MCF 10A (cell line): ENCODE measurements at regions not wholly inside any gene's neighbourhood (a gene's known extent, or its start where the extent isn't known, plus 50 kb on each side); places are given as distances from the start of the nearest gene placed in this dataset.

Experiments used
- BruUV-seq: library from RNA; stranded (reverse); fragments of 400-500 nt; replicated peaks from 2 replicates; lab custom pipeline; 2021; lab: Mats Ljungman, UMichigan
- CTCF ChIA-PET: fragments of 300-600 bp; sonication (Branson Sonifier 250); formaldehyde crosslinking; extraction: SDS; loops from one replicate; lab custom pipeline; 2021; ENCODE audit warnings: antibody characterized with exemption, inconsistent platforms; lab: Yijun Ruan, JAX
- POLR2A ChIA-PET: fragments of 300-600, 350-650 bp; sonication (Branson Sonifier 250); formaldehyde crosslinking; extraction: SDS; loops from one replicate; lab custom pipeline; 2020; ENCODE audit warnings: antibody characterized with exemption, inconsistent platforms; lab: Yijun Ruan, JAX
- DNase-seq: peaks from one replicate; pipeline ENCODE4 v3.0.0-alpha.2; 2018; ENCODE audit not compliant: unreplicated experiment
- H3K27ac Mint-ChIP-seq: one replicate; pipeline ENCODE4 v1.8.0; 2022; ENCODE audit warnings: mild to moderate bottlenecking, low read depth, mixed read lengths; ENCODE audit not compliant: unreplicated experiment
- H3K27me3 Mint-ChIP-seq: one replicate; pipeline ENCODE4 v1.8.0; 2022; ENCODE audit warnings: mixed read lengths; ENCODE audit not compliant: insufficient read depth, unreplicated experiment
- H3K36me3 Mint-ChIP-seq: one replicate; pipeline ENCODE4 v1.8.0; 2022; ENCODE audit warnings: mild to moderate bottlenecking, moderate library complexity, mixed read lengths; ENCODE audit not compliant: insufficient read depth, unreplicated experiment
- H3K4me1 Mint-ChIP-seq: one replicate; pipeline ENCODE4 v1.8.0; 2022; ENCODE audit warnings: mixed read lengths; ENCODE audit not compliant: insufficient read depth, unreplicated experiment
- H3K4me3 Mint-ChIP-seq: one replicate; pipeline ENCODE4 v1.8.0; 2022; ENCODE audit warnings: mild to moderate bottlenecking, moderate library complexity, mixed read lengths; ENCODE audit not compliant: unreplicated experiment
- H3K9me3 Mint-ChIP-seq: one replicate; pipeline ENCODE4 v1.8.0; 2022; ENCODE audit warnings: mixed read lengths; ENCODE audit not compliant: unreplicated experiment
- intact Hi-C: fragments of 100-400 bp; cut with micrococcal nuclease; formaldehyde crosslinking; loops from 2 replicates; pipeline ENCODE4 v1.14.1; 2022
- TF ChIP-seq, protein P1 (sequence below): fragments of 200-600 bp; IDR thresholded peaks from one replicate; pipeline ENCODE4 v1.8.0; 2022; ENCODE audit warnings: antibody characterized with exemption, mild to moderate bottlenecking; ENCODE audit not compliant: unreplicated experiment

DNA sequence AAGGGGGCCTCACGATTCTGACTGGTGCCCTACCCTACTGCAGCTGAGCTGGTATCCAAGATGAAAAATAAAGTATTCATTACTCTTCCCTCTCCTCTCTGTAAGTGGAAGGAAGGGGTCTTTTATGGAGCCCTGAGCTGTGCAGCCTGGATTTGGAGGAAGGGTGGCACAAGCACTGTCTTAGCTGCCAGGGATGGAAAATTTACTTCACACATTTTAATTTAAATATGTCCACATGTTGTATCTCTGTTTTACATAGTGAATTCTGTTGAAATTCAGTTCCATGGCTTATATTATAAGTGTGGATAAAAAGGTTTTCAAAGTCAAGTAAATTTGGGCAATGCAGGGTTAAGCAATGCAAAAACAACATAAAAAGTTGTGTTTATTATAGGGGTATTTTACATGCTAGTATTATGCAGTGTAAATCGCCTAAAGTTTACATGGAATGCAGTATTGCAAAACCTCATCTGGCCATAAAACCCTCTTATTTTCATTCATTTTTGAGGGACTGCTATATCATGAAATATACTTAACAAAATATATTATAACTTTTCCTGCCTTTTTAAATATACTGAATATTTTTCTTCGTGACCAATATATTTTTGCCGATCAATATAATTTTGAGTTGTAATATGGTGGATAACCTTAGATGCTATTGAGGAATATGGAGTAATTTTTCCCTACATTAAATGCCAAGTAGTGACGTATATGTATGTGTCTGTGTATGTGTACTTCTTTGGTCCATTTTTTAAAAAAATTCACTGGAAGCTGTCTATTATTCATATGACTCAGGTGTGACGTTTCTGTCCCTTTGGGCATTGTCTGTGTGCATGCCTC, 333.9 kb upstream of the CYRIA start:
- TF ChIP-seq, protein P1, sequence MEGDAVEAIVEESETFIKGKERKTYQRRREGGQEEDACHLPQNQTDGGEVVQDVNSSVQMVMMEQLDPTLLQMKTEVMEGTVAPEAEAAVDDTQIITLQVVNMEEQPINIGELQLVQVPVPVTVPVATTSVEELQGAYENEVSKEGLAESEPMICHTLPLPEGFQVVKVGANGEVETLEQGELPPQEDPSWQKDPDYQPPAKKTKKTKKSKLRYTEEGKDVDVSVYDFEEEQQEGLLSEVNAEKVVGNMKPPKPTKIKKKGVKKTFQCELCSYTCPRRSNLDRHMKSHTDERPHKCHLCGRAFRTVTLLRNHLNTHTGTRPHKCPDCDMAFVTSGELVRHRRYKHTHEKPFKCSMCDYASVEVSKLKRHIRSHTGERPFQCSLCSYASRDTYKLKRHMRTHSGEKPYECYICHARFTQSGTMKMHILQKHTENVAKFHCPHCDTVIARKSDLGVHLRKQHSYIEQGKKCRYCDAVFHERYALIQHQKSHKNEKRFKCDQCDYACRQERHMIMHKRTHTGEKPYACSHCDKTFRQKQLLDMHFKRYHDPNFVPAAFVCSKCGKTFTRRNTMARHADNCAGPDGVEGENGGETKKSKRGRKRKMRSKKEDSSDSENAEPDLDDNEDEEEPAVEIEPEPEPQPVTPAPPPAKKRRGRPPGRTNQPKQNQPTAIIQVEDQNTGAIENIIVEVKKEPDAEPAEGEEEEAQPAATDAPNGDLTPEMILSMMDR = no peak
- ChIA-PET CTCF (no interaction called here), POLR2A (no interaction called here)
- BruUV-seq = no TSS peak
- intact Hi-C loops = no loop called here
- no peaks in the 10 kb centered on the region for H3K27me3 Mint-ChIP-seq
- peaks cover 27% of the 10 kb centered on the region for H3K9me3 Mint-ChIP-seq
- no peak overlapping the region for H3K4me3 Mint-ChIP-seq
- H3K4me1 Mint-ChIP-seq = no peaks in the 10 kb centered on the region
- DNase-seq = no peak
- no peak overlapping the region for H3K27ac Mint-ChIP-seq
- no peaks in the 10 kb centered on the region for H3K36me3 Mint-ChIP-seq

GRCh38 chr2:16978301-16978700, 312.7 kb upstream of the CYRIA start:
- ChIA-PET CTCF (interaction anchor here (0.5 to 0.6 kb wide), 2 partner anchors 133 to 419 kb away, joined by 3 read pairs; no protein-coding TSS in a partner anchor), POLR2A (no interaction called here)
- DNase-seq = no peak
- H3K9me3 Mint-ChIP-seq = peaks cover 26% of the 10 kb centered on the region
- intact Hi-C loops = no loop called here
- no peaks in the 10 kb centered on the region for H3K36me3 Mint-ChIP-seq
- no peaks in the 10 kb centered on the region for H3K4me1 Mint-ChIP-seq
- H3K27ac Mint-ChIP-seq = no peak overlapping the region
- no TSS peak for BruUV-seq
- TF ChIP-seq, protein P1 = no peak
- no peak overlapping the region for H3K4me3 Mint-ChIP-seq
- H3K27me3 Mint-ChIP-seq = no peaks in the 10 kb centered on the region

DNA sequence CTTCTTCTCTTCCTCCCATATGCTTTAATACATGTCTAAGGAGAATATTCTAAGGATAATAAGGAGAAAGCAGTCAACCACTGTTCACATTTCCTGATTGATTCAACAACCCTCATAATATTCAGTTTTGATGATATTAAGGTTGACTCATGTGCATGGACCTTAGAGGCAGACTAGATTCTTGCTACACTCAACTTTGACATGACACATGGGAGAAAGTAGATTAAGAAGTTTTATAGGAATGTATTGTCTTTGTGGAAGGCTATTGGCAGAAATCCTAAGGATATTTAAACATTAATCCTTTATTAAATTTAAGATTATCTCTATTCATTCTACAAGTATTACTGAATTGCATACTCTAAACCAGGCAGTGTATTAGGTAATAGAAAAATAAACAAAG, 309.1 kb upstream of the CYRIA start:
- H3K36me3 Mint-ChIP-seq = no peaks in the 10 kb centered on the region
- intact Hi-C loops = no loop called here
- H3K27ac Mint-ChIP-seq = no peak overlapping the region
- no peaks in the 10 kb centered on the region for H3K4me1 Mint-ChIP-seq
- peaks cover 41% of the 10 kb centered on the region for H3K9me3 Mint-ChIP-seq
- TF ChIP-seq, protein P1 = no peak
- no peaks in the 10 kb centered on the region for H3K27me3 Mint-ChIP-seq
- H3K4me3 Mint-ChIP-seq = no peak overlapping the region
- ChIA-PET CTCF (no interaction called here), POLR2A (no interaction called here)
- BruUV-seq = no TSS peak
- no peak for DNase-seq

- TF ChIP-seq, protein P1 = no peak
- intact Hi-C loops = no loop called here
- DNase-seq = peak; percentile 71
- POLR2A ChIA-PET = no interaction called here
- H3K4me1 Mint-ChIP-seq = no peaks in the 10 kb centered on the region
- no peaks in the 10 kb centered on the region for H3K27me3 Mint-ChIP-seq
- CTCF ChIA-PET = interaction anchor here (0.6 kb wide), 1 partner anchor 115 kb away, joined by 4 read pairs; no protein-coding TSS in a partner anchor
- H3K27ac Mint-ChIP-seq = no peak overlapping the region
- no peak overlapping the region for H3K4me3 Mint-ChIP-seq
- BruUV-seq = no TSS peak
- H3K9me3 Mint-ChIP-seq = peaks cover 41% of the 10 kb centered on the region
- no peaks in the 10 kb centered on the region for H3K36me3 Mint-ChIP-seq
Measured at GRCh38 chr2:16973586-16974286, 308.1 kb upstream of the CYRIA start.
